CD4-positive, alpha-beta T cell treated with Interleukin-4 for 1 hour (primary cell): ENCODE measurements at regions not wholly inside any gene's neighbourhood (a gene's known extent, or its start where the extent isn't known, plus 50 kb on each side); places are given as distances from the start of the nearest gene placed in this dataset.
A peak's percentile ranks its signal among the peaks of the same experiment; 100 is the strongest.

Source experiments
- DNase-seq, 2 donors: peaks; one replicate each; pipeline ENCODE4 v3.0.0-alpha.2; 2020 to 2022

- no peak for DNase-seq
These were observed 242.5 kb upstream of the KCNG1 start for GRCh38 chr20:51265361-51265760.

DNA sequence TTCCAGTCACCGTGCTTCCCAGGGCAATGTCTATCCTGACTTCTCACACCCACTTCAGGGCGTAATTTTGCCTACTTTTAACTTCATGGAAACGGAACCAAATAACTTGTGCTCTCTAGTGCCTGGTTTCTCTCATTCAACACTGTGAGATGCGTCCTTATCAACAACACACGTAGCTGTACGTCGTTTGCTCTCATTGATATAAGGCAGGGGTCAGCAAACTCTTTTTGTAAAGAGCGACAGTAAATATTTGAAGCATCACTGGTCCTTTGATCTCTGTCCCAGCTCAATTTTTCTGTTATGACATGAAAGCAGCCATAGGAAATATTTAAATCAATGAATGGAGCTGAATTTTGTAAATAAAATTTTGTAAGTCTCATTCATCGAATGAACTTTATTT lies 239.3 kb upstream of the KCNG1 start:
- DNase-seq: no peak

- no peak for DNase-seq
These were observed 236.5 kb upstream of the KCNG1 start for GRCh38 chr20:51259455-51259854.

DNA sequence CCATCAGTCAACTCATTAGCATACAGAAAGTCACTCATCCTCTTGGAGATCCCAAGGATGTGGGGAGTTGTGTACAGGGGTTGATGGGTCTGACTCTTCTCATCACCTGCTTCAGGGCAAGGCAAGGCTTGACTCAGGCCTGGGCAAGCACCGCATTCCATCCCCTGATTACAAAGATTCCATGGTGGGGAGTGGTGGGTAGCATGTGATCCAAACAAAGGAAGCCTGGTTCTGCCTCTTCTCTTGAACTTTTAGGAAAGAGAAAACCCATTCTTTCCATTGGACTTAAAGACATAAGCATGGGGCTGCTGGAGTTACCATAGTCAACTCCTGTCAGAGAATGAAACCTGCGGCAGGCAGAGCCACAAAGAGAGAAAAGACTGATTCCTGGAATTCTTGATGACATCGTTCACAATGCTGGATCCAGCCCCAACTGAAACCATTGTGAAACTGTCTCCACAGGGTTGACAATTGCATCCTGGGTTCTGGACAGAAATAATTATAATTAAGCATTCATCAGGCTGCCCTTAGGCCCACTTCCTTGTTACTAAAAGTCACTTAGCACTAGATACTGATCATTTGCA lies 235.8 kb upstream of the KCNG1 start:
- DNase-seq: no peak

GRCh38 chr20:51255417-51255816 lies 232.5 kb upstream of the KCNG1 start:
- no peak for DNase-seq

GRCh38 chr20:51253280-51253679 lies 230.4 kb upstream of the KCNG1 start:
- DNase-seq: no peak

GRCh38 chr20:51249781-51250180 lies 226.9 kb upstream of the KCNG1 start:
- no peak for DNase-seq

- DNase-seq: no peak
These were observed 226.3 kb upstream of the KCNG1 start for GRCh38 chr20:51249215-51249614.

- DNase-seq: no peak
These were observed 221.6 kb upstream of the KCNG1 start for GRCh38 chr20:51244466-51244865.

DNA sequence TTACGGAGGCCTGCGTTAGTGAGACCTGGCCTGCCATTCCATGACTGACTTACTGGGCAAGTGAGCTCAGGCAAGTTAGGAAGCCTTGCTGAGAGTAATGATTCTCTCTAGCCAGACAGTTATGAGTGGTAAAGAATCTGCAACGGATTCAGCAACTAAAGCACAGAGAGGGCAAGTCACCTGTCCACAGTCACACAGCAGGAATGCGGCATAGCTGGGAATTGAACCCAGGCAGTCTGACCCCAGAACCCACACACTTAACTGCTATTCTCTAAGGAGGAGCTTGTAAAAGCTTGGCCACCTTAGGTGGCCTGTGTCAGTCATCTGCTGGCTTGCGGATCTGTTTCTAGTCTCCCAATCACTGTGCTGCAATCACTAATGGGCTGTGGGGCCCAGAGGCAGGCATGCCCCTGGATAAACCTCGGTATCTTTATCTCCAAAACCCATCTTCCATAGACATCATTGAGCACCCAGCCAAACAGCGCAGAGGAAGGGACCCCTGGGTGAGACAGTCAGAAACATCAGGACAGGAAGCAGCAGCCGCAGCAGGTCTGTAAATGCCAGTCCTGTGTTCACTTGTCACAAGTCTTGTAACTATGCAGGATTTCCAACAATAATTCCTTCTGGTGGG lies 215.9 kb upstream of the KCNG1 start:
- DNase-seq: no peak

- no peak for DNase-seq
These were observed 214.9 kb upstream of the KCNG1 start for GRCh38 chr20:51237791-51238190.

GRCh38 chr20:51237278-51237677 lies 214.4 kb upstream of the KCNG1 start:
- no peak for DNase-seq

- DNase-seq: no peak
These were observed 213.5 kb upstream of the KCNG1 start for GRCh38 chr20:51236421-51236820.

- DNase-seq: no peak
These were observed 210.4 kb upstream of the KCNG1 start for GRCh38 chr20:51233345-51233744.

DNA sequence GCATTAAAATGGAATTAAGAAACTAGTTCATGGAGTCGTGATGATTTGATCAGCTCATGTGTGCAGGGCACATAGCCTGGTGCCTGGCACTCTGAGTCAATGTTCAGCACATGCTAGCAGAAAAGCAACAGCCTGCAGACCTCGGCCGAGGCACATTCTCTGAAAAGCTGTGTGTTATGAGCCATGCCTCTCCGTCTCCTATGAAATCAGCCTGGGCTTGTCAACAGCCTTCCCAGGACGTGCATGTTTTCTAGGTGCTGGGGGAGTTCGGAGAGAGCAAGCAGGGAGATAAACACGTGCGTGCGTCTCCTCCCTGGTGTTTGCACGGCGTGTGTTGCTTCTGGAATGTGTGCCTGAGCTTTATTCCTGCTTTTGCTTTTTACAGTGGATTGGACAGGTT lies 207.8 kb upstream of the KCNG1 start:
- DNase-seq: no peak

GRCh38 chr20:51228763-51229162 lies 205.9 kb upstream of the KCNG1 start:
- no peak for DNase-seq

DNA sequence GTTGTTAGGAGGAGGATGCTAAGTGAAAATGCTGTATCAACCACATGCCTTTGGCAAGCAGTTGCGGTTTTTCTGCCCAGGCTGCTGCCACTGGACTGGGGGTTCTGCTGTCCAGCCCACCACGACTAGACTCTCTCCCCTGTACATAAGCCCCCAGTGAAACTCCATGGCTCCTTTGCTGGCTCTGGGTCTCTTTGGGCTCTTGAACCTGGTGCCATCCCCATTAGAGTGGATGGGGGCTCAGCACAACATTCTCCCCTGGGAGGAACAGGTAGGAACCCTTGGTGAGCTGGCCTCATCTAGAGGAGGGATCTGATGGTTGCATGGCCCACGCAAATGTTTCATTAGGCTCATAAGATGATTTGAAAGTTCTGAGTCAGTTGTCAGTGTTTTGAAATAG lies 204.8 kb upstream of the KCNG1 start:
- DNase-seq: no peak

DNA sequence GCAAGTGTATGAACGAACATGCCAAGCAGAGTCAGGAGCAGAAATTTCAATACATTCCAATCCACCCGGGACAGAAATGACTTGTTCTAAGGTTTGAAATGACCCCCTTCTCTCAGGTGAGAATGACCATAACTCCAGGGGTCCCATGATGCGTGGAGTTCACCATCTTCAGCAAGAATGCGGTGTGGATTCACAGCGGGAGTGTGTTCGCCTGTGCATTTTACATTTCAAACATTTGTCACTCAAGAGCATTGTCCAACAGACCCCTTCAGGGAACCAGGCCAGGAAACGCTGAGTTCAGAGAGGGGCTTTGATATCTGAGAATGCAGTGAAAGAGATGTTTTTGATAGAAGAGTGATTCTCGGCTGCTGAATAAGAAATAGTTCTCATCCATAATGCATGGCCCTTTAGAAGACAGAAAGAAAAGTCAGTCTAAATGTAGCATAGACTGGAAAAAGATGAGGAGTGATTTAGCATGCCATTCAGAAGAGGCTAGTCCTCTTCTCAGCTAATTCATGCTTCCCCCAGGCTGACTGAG lies 200.3 kb upstream of the KCNG1 start:
- DNase-seq: no peak

DNA sequence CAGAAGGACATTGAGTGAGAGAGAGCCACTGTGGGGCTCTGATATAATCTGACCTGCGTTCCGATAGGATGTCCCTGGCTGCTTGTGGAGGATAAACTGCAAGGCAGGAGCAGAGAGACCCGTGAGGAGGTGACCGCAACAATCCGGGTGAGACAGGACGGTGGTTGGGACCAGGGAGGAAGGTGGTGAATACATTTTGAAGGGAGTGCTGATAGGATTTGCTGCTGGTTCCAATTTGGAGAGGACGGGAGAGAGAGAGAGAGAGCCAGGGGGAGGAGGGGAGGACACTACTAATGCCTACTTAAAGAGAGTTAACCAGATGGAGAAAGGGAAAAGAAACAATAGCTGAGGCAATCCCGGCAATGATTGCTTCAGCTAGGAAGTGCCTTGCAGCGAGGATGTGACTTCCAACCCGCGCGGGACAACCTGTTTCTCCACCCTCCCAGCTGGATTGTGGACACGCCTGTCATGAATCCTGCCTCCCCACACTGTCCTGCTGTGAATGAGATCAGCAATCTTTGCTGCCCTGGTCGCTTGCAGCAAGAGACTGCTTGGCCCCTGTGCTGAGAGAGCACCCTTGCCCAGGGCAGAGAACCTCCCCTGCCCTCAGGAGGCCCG lies 199.0 kb upstream of the KCNG1 start:
- DNase-seq: no peak

DNA sequence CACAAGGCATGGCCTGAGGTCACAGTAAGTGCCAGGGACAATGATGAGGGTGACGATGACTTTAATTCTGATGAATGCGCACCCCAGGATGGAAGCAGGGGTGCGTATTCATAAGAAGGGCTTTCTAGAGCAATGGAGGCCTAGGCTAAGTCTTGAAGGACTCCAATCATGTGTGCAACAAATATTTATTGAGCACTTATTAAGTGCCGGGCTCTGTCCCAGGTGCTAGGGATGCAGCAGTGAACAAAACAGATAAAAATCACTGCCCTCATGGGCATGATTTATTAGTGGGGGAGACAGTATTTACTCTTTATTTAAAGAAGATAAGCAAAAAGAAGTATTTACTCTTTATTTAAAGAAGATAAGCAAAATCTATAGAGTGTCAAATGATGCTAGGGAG lies 198.2 kb upstream of the KCNG1 start:
- DNase-seq: no peak

GRCh38 chr20:51220293-51220706 lies 197.4 kb upstream of the KCNG1 start:
- peak; percentile 19 to 38 for DNase-seq

DNA sequence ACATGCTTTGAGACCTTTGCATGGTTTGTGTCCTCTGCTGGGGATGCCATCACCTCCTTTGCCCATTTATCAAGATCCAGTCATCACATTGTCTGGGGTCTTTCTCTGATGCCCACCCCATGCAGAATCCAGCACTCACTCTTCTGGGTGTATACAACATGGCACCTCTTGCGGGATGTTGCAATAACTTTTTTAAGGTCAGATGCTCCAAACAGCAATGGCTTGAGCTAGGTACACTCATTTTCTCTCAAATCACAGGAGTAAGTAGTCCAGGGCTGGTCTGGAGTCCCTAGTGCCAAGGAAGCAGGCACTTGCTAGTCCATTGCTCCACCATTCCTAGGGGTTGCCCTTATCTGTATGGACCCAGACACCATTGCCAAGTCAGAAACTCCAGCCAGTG lies 196.6 kb upstream of the KCNG1 start:
- DNase-seq: no peak

GRCh38 chr20:51218603-51219002 lies 195.7 kb upstream of the KCNG1 start:
- no peak for DNase-seq

- DNase-seq: no peak
These were observed 194.6 kb upstream of the KCNG1 start for GRCh38 chr20:51217347-51218045.
